Activated CD8-positive, alpha-beta memory T cell treated with anti-CD3 and anti-CD28 coated beads, Interleukin-2, amount 50 U/mL, for 4 hours (primary cell): ENCODE measurements at regions not wholly inside any gene's neighbourhood (a gene's known extent, or its start where the extent isn't known, plus 50 kb on each side); places are given as distances from the start of the nearest gene placed in this dataset.
"Not testable (repeated sequence)": the region's sequence is repeated elsewhere in the genome, so short reads cannot be mapped to it uniquely, and the experiment has no call there.

Experiments
- DNase-seq: peaks from one replicate; pipeline ENCODE4 v3.0.0-alpha.2; 2020

GRCh38 chr1:5730272-5731109 lies 261.7 kb downstream of the NPHP4 start:
- no peak for DNase-seq

DNA sequence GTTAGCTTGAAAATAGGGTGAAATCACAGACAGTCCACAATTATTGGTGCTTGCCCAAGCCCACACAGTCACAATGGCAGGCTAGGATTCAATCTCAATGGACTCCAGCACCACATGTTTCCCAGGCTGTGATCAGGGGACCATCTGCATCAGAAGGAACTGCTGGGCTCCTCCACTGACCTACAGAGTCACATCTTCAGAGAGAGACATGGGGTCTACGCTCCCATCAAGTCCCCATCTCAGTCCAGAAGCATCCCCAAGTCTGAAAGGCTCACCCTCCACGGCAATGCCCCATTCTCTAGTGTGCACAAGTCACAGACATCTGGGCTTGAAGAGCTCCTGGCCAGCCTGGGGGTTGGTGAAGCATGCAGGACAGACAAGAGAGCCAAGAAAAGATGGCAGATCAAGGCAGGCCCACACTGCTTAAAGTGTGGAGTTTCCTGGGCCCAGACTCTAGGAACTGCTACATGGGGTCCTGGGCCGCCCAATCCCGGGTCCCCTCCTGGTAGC lies 262.5 kb downstream of the NPHP4 start:
- DNase-seq = no peak

- DNase-seq = no peak
Measured at GRCh38 chr1:5728663-5729355, 263.4 kb downstream of the NPHP4 start.

DNA sequence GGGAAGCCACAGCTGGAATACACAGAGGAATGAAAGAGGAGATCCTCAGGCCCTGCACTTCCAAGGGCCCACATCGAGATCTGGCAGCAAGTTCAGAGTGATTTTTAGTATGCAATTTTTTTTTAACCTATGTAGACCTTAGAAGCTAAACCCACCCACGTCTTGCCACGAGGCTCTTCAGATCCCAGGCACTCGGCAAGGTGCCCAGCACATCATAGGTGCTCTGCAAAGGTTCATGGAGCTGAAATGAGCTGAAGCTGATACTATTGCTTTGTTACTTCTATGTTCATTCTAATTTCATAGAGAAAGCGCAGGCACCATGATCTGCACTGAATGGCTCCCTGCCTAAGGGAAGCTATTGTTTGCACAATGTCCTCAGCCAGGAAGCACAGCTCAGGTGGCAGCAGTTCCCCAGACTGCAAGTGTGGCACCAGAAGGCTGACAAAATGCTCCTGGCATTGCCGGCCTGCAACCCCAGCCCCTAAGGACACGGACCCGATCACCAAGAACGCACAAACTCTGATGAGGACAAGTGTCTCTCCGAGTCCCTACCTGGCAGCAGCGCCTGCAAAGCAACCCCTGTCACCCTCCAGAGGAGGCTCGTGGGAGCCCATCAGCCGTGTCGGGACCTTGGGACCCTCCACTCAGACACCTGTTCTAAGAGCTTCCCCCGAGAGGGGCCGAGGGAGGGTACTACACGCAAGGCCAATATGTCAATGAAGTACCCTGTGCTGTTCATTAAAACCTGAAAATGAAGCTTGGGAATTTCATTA lies 264.2 kb downstream of the NPHP4 start:
- DNase-seq = no peak

- DNase-seq = no peak
Measured at GRCh38 chr1:5727191-5727590, 265.0 kb downstream of the NPHP4 start.

- not testable (repeated sequence) for DNase-seq
Measured at GRCh38 chr1:5726586-5727184, 265.5 kb downstream of the NPHP4 start.

DNA sequence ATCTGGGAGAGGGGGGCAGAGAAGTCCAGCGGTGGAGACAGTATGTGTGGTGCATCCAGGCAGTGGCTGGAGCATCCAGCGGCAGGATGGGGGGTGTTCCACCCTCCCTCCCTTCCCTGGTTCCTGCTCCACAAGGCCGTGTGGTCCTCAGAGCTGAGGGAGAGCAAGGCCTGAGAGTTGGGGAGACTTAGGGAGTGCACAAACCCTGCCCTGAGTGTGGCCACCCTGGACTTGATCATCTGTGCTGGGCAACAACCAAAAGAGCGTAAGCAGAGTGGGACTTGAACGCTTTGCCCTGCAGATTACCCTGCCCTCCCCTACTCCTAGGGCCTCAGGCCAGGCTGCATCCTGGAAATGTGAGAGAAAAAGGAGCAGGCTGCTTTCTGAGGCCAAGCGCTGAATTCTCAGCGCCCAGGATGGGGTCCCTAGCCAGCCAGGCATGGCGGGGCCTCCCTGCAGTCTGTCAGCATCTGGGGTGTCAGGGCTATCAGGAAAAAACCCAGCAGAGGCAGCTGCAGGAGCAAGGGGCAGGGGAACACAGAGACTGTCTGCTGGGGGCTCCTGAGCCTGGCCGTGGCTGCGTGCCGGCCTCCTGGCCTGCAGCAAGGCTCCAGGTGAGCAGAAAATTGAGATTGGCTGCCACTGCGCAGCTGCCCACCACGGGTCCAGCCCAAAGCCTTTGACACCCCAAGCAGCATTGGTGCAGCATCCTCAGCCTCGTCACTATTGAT lies 266.2 kb downstream of the NPHP4 start:
- no peak for DNase-seq

DNA sequence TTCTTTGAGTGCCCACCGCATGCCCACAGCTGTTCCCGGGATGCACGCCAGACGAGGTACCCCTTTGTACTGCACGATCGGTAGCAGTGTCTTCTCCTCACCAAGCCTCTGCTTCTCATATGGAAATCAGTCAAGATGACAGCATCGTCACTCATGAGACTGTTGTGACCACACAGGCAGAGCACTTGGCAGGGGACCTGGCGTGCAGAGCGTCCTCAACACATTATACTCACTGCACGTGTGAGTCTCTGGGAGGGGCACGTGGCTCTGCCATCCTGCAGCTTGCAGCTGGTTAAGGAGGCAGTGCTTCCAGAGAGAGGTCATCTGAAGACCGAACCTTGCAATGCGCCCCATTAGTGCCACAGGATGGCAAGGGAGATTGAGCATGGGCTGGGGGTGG lies 266.8 kb downstream of the NPHP4 start:
- no peak for DNase-seq

DNA sequence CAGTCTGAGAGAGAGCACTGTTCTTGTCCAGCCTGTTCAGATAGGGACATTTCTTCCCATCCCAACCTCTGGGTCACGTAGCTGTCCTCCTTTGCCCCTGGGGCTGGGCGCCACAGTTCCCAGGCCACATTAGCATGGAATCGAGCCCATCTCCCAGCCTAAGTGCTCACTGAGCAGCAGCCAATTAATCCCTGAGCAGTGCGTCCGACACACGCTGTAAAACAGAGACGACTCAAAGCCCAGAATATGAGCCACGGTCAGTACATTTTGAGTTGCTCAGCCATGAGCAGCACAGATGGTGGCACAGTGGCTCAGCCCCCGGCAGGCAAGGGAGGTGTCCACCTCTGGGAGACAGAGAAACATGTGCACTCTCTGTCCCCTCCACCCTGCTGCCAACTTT lies 267.4 kb downstream of the NPHP4 start:
- DNase-seq = no peak

- DNase-seq = no peak
Measured at GRCh38 chr1:5722635-5723164, 269.5 kb downstream of the NPHP4 start.

DNA sequence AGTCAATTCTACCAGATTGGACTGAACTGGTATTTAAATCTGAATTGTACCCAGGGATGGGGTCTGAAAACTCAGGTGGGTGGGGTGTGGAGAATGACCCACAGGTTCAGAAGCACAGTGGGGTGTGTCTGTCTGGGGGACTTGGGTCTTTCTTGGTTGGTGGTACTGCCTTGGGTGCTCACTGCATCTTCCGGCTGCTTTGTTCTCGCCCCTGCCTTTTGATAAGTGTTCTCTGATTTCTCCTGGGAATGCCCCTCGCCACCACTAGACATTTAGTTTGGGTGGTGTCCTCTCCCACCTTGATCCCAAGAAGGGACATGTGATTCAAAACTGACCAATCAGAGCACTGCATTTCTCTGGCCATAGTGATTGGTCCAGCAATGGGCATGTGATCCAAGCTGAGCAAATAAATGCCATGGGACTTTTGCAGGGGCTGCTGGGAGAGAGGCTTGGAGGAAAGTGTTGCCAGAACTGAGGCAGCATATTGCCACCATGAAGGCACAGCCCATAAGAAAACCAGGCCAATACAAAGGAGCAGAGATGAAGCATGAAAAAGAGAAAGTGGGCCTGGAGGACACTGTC lies 270.5 kb downstream of the NPHP4 start:
- DNase-seq = no peak

DNA sequence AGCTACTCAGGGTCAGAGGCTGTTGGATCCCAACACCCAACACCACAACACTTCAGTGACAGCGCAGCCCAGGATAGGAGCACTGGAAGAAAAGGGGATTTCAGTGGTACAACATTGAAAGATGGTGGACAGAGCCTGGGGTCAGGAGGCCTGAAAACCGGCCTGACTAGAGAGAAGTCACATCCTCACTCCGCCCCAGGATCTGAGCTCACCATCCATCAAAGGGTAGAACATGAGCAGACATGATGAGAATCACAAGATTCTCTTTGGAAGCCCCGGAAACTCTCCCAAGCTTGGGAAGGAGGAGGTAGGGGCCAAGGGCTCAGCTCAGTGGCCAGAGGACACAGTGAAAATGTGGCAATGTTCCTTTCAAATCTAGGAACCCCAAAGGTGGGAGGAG lies 271.3 kb downstream of the NPHP4 start:
- DNase-seq = no peak

- no peak for DNase-seq
Measured at GRCh38 chr1:5720484-5720883, 271.7 kb downstream of the NPHP4 start.

DNA sequence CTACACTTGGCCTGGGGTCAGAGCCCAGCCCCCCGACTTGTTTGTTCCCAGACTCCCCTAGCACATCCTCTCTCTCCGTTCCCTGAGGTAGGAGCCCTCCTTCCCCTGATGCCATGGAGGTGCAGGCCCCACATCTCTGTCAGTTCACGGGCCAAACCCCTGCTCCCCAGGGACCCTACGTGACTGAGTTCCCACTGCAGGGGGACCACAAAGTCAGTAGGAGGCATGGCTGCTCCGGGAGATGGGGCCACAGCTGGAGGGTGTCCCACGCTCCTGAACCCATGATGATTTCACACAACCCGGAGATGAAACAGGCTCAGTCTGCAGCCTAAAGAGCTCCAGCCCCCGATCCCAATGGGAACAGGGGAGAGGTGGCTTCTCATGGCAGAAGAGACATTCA lies 272.2 kb downstream of the NPHP4 start:
- no peak for DNase-seq

DNA sequence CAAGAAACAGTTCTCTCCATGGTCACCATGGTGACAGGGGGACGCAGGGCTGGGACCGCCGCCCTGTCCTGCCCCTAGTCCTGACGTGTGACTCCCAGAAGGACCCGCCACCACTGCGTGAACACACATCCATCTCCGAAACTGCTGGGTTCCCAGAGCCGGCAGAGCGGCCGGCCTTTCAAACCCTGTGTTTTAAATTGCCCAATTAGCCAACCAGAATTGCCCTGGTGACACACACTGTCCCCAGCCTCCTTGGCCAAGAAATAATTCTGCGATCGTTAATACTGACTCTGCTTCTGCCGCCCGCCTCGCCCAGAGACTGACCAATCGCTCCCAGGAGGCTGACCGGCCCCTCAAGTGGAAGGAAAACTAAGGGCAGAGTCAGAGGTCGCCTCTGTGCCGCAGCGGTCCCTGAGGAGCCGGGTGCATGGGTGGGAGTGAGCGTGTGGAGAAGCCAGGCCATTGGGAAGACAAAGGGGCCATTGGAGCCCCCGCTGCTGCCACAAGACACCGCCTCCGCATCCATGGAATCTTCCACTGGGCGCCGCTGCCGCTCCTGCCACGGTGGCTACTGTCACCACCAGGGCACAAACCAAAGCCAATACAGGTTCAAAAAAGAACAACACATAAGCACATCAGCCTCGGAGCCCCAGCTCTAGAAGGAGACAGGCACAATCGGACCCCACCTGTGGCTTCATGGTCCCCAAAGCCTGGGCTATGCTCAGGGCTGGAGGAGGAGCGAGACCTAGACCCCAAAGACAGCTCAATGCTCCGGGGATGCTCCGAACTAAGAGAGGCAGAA lies 273.2 kb downstream of the NPHP4 start:
- no peak for DNase-seq

DNA sequence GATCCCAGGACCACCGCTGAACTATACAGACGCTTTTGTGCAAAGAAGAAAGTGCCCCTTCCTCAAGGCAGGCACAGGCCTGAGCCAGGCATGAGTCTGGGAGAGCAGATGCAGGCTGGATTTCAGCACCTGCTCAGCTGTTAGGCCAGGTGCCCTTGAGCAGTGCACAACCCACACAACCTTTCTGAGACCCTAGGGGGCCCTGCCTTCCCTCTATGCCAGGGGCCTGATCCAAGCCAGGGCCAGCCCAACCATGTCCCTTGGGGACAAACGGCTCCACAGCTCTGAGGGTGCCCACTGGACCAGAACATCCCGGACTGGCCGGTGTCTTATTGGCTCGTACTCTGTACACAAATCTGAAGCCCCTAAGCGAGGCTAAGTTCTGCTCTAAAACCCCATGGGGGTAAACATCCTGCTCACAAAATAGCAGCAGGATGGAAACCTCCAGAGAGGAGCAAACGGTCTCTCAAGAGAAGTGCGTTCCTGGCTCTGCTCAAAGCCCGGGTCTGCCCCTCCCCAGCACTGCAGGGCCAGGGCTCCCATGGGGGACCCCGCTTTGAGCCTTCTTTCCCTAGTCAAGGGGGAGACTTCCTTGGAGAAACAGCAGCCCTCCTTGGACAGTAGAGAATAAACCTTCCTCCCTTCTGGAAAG lies 275.1 kb downstream of the NPHP4 start:
- DNase-seq = no peak

- DNase-seq = no peak
Measured at GRCh38 chr1:5716126-5716525, 276.1 kb downstream of the NPHP4 start.

- DNase-seq = no peak
Measured at GRCh38 chr1:5713101-5714010, 278.9 kb downstream of the NPHP4 start.
